HG03439 (cell line): ENCODE measurements at regions not wholly inside any gene's neighbourhood (a gene's known extent, or its start where the extent isn't known, plus 50 kb on each side); places are given as distances from the start of the nearest gene placed in this dataset.
"Not testable (repeated sequence)": the region's sequence is repeated elsewhere in the genome, so short reads cannot be mapped to it uniquely, and the experiment has no call there.

Experiments
- ATAC-seq: cut with Tn5 transposase; IDR thresholded peaks from one replicate; pipeline ENCODE4 v1.9.1; 2021; ENCODE audit warnings: mild to moderate bottlenecking, moderate library complexity; ENCODE audit not compliant: unreplicated experiment

- not testable (repeated sequence) for ATAC-seq
These were observed 75.7 kb downstream of the QDPR start for GRCh38 chr4:17436047-17436749.

- ATAC-seq, result no peak
These were observed 78.1 kb downstream of the QDPR start for GRCh38 chr4:17433827-17434226.

GRCh38 chr4:17427991-17428390 lies 83.9 kb downstream of the QDPR start:
- ATAC-seq, result no peak

- no peak for ATAC-seq
These were observed 85.7 kb downstream of the QDPR start for GRCh38 chr4:17426222-17426621.

- ATAC-seq, result no peak
These were observed 93.9 kb downstream of the QDPR start for GRCh38 chr4:17418010-17418409.

DNA sequence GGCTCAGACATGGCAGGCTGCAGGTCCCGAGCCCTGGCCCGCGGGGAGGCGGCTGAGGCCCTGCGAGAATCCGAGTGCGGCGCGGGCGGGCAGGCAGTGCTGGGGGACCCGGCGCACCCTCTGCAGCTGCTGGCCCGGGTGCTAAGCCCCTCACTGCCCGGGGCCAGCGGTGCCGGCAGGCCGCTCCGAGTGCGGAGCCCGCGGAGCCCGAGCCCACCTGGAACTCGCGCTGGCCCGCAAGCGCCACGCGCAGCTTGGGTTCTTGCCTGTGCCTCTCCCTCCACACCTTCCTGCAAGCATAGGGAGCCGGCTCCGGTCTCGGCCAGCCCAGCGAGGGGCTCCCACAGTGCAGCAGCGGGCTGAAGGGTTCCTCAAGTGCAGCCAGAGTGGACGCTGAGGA lies 97.5 kb downstream of the QDPR start:
- ATAC-seq, result no peak

DNA sequence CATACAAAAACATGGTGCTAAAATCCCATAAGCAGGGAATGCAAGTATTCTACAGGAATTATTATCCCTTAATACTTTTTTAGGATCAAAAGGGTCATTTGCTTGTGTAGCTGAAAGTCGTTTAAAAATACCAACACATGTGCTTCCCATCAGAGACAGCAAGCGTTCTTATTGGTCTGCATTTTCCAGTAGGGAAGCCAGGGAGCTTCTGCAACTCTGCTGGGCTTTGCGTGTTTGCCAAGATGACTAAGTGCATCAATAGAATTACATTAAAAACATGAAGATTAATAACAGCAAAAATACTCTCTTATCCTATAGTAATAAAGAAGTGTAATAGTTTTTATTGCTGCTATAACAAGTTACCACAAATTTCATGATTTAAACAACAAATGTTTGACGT lies 111.2 kb downstream of the QDPR start:
- no peak for ATAC-seq

GRCh38 chr4:17398805-17399204 lies 113.1 kb downstream of the QDPR start:
- no peak for ATAC-seq

- ATAC-seq, result no peak
These were observed 113.9 kb downstream of the QDPR start for GRCh38 chr4:17398035-17398434.

DNA sequence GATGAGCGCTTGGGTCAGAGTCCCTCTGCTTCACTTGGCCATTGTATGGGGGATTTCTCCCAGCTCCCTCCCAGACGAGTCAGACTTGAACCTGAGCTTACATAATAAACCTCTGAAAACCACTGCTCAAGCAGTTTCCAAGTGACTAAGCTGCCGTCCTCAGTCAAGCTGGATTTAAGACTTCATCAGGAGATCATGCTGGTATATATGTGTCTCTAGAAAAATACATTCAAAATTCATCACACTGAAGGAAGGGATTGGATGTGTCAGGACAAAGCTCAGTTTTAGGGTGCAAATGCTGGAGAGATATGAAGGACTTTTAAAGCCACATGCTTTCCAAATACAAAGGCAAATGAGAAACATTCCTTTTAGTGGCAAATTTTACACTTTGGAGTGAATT lies 114.3 kb downstream of the QDPR start:
- no peak for ATAC-seq

GRCh38 chr4:17385403-17385802 lies 126.5 kb downstream of the QDPR start:
- ATAC-seq, result peak; percentile 60

- ATAC-seq, result no peak
These were observed 131.5 kb downstream of the QDPR start for GRCh38 chr4:17380347-17380746.

DNA sequence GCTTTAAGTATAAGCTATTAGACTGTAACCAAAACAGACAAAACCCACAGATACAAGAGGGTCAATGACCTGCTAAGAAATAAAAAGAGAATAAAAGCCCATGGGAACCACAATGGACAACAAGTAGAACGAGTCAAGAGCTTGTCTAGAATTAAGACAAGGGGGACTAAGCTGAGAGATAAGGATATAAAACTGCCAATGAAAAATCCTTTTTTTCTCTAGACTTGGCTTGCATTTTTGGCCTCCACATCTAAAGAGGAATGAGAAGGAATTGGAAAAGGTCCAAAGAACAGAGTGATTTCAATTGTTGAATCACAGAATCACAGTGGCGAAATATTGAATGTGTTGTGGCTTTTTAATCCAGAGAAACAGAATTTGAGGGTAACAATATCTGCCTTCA lies 135.7 kb downstream of the QDPR start:
- no peak for ATAC-seq

DNA sequence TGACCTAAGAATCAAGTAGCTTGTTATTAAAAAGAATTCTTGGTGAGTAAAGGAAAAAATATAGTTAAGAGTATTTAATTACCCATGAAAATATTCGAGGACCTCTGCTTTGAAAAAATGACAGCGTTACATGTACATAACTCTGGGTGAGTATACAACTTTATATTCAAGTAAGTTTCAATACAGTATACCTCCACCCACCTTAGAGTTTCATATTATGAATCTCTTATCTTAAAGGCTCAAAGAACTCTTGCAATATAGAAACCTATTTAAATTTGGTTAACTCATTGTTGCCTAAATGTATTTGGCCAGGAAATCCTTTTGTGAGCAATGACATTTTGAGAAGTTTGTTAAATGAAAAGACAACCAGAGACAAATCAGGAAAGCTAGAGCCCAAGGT lies 138.2 kb downstream of the QDPR start:
- ATAC-seq, result no peak

GRCh38 chr4:17370818-17371217 lies 141.1 kb downstream of the QDPR start:
- no peak for ATAC-seq

DNA sequence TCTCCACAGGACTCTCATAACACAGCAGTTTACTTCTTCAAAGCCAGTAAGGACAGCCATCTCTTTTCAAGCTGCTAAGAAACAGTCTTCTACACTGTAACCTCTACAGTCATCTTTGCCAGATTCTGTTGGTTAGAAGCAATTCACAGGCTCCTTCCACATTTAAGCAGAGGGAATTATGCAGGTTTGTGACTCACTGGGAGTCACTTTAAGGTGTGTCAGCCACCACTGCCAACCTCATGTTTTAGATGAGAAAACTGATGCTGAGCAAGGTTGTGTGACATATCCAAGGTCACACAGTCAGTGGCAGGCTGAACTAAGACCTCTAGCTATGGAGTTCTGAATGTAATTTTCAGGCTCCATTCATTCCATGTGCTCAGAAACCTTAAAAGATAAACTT lies 143.5 kb downstream of the QDPR start:
- no peak for ATAC-seq

- no peak for ATAC-seq
These were observed 144.7 kb downstream of the QDPR start for GRCh38 chr4:17367201-17367600.

DNA sequence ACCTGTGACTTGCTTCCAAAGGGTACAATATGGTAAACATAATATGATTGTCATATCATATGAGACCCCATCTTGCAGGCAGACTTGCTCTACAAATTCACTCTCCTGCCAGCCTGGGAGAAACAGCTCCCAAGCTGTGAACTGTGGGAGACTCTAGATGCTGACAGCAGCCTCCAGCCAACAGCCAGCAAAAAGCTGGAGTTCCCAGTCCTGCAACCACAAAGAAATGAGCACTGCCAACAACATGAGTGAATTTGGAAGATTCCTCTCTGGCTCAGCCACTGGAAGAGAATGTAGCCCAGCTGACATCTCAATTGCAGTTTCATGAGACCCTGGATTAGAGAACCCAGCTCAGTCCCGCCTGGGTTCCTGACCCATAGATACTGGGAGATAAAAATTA lies 145.4 kb downstream of the QDPR start:
- no peak for ATAC-seq

DNA sequence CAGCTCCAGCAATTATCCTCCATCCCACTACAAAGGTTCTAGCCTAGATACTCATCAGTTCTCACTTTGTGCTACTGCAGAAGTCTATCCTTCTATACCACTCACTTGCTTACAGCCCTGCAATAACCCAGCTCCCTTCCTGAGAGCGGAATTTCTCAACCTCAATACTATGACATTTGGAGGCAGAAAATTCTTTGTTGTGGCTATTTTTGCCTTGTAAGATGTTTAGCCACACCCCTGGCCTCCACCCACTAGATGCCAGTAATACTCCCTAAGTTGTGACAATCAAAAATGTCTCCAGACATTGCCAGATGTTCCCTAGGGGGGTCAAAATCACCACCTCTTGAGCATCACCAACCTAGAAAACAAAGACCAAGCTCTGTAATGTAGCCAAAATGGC lies 149.5 kb downstream of the QDPR start:
- no peak for ATAC-seq

- ATAC-seq, result no peak
These were observed 153.6 kb downstream of the QDPR start for GRCh38 chr4:17358241-17358640.

GRCh38 chr4:17356926-17357325 lies 155.0 kb downstream of the QDPR start:
- ATAC-seq, result no peak

- ATAC-seq, result no peak
These were observed 159.5 kb downstream of the QDPR start for GRCh38 chr4:17352357-17352756.

GRCh38 chr4:17347445-17347844 lies 164.4 kb downstream of the QDPR start:
- ATAC-seq, result no peak
